H9 (cell line): ENCODE measurements at regions not wholly inside any gene's neighbourhood (a gene's known extent, or its start where the extent isn't known, plus 50 kb on each side); places are given as distances from the start of the nearest gene placed in this dataset.

Experiments used
- DNase-seq: peaks from one replicate; pipeline ENCODE4 v3.0.0-alpha.2; 2017
- H2AFZ ChIP-seq: one replicate; pipeline ENCODE4 v1.6.1; 2013; ENCODE audit warnings: mild to moderate bottlenecking, low read length, control low read depth, moderate library complexity
- H2AK5ac ChIP-seq: 2 replicates; pipeline ENCODE4 v1.6.1; 2013; ENCODE audit warnings: low read length, control low read depth, mixed read lengths; ENCODE audit not compliant: insufficient read length
- H2BK120ac ChIP-seq: one replicate; pipeline ENCODE4 v1.6.1; 2013; ENCODE audit warnings: low read depth, mild to moderate bottlenecking, low read length, control low read depth, inconsistent platforms; ENCODE audit not compliant: poor library complexity, severe bottlenecking
- H2BK12ac ChIP-seq: 2 replicates; pipeline ENCODE4 v1.6.1; 2013; ENCODE audit warnings: low read length, control low read depth, mixed read lengths, low read depth; ENCODE audit not compliant: insufficient read length
- H2BK15ac ChIP-seq: 2 replicates; pipeline ENCODE4 v1.6.1; 2013; ENCODE audit warnings: low read depth, low read length, control low read depth
- H2BK20ac ChIP-seq: one replicate; pipeline ENCODE4 v1.6.1; 2013; ENCODE audit warnings: low read depth, mild to moderate bottlenecking, low read length, control low read depth, inconsistent platforms; ENCODE audit not compliant: poor library complexity, severe bottlenecking
- H2BK5ac ChIP-seq: 2 replicates; pipeline ENCODE4 v1.6.1; 2013; ENCODE audit warnings: low read length, control low read depth, mixed read lengths; ENCODE audit not compliant: insufficient read length
- H3K14ac ChIP-seq: 2 replicates; pipeline ENCODE4 v1.6.1; 2013; ENCODE audit warnings: low read length, control low read depth; ENCODE audit not compliant: insufficient read depth
- H3K18ac ChIP-seq: 2 replicates; pipeline ENCODE4 v1.6.1; 2013; ENCODE audit warnings: low read depth, mild to moderate bottlenecking, mixed read lengths, low read length, control low read depth; ENCODE audit not compliant: insufficient read length
- H3K23ac ChIP-seq: 2 replicates; pipeline ENCODE4 v1.6.1; 2013; ENCODE audit warnings: low read length, control low read depth, mixed read lengths, low read depth; ENCODE audit not compliant: insufficient read length
- H3K23me2 ChIP-seq: 2 replicates; pipeline ENCODE4 v1.6.1; 2013; ENCODE audit warnings: low read depth, mild to moderate bottlenecking, mixed read lengths, low read length, control low read depth; ENCODE audit not compliant: insufficient read length, poor library complexity, severe bottlenecking
- H3K27ac ChIP-seq: 2 replicates; pipeline ENCODE4 v1.5.1; 2013; ENCODE audit warnings: low read length, control low read depth, mixed read lengths, low read depth; ENCODE audit not compliant: insufficient read length
- H3K27me3 ChIP-seq: 2 replicates; pipeline ENCODE4 v1.6.1; 2013; ENCODE audit warnings: low read length, control low read depth, inconsistent platforms; ENCODE audit not compliant: insufficient read depth
- H3K4ac ChIP-seq: 2 replicates; pipeline ENCODE4 v1.6.1; 2013; ENCODE audit warnings: low read depth, mild to moderate bottlenecking, control low read depth, inconsistent platforms, low read length, moderate library complexity
- H3K4me1 ChIP-seq: 2 replicates; pipeline ENCODE4 v1.6.1; 2013; ENCODE audit warnings: low read length, control low read depth, inconsistent platforms; ENCODE audit not compliant: insufficient read depth
- H3K4me2 ChIP-seq: 2 replicates; pipeline ENCODE4 v1.6.1; 2013; ENCODE audit warnings: low read length, control low read depth, mixed read lengths; ENCODE audit not compliant: insufficient read length, insufficient read depth
- H3K56ac ChIP-seq: 2 replicates; pipeline ENCODE4 v1.6.1; 2013; ENCODE audit warnings: low read depth, mild to moderate bottlenecking, mixed read lengths, low read length, control low read depth; ENCODE audit not compliant: insufficient read length
- H3K79me1 ChIP-seq: 2 replicates; pipeline ENCODE4 v1.6.1; 2013; ENCODE audit warnings: low read depth, mild to moderate bottlenecking, moderate library complexity, low read length, control low read depth, inconsistent platforms; ENCODE audit not compliant: insufficient read depth, poor library complexity, severe bottlenecking
- H3K79me2 ChIP-seq: 2 replicates; pipeline ENCODE4 v1.6.1; 2013; ENCODE audit warnings: low read length, control low read depth, inconsistent platforms; ENCODE audit not compliant: insufficient read depth
- H3K9ac ChIP-seq: 2 replicates; pipeline ENCODE4 v1.6.1; 2013; ENCODE audit warnings: low read length, control low read depth, mixed read lengths; ENCODE audit not compliant: insufficient read length; ENCODE audit errors: extremely low read depth
- H3K9me3 ChIP-seq: one replicate; pipeline ENCODE4 v1.6.1; 2013; ENCODE audit warnings: low read depth, low read length, inconsistent platforms; ENCODE audit not compliant: control insufficient read depth
- H3T11ph ChIP-seq: one replicate; pipeline ENCODE4 v1.6.1; 2013; ENCODE audit warnings: mild to moderate bottlenecking, low read length, control low read depth, inconsistent platforms
- H4K20me1 ChIP-seq: one replicate; pipeline ENCODE4 v1.6.1; 2013; ENCODE audit not compliant: control insufficient read depth, insufficient read length, insufficient read depth
- H4K5ac ChIP-seq: 2 replicates; pipeline ENCODE4 v1.6.1; 2013; ENCODE audit warnings: low read depth, mild to moderate bottlenecking, mixed read lengths, low read length, control low read depth; ENCODE audit not compliant: insufficient read length
- H4K8ac ChIP-seq: replicated peaks from 2 replicates; pipeline ENCODE4 v1.6.1; 2013; ENCODE audit warnings: low read length, control low read depth, mixed read lengths, low read depth; ENCODE audit not compliant: insufficient read length
- H4K91ac ChIP-seq: 2 replicates; pipeline ENCODE4 v1.6.1; 2013; ENCODE audit warnings: low read depth, mild to moderate bottlenecking, moderate library complexity, mixed read lengths, low read length, control low read depth; ENCODE audit not compliant: insufficient read length
- H3K27ac Mint-ChIP-seq, 3 experiments: 2 replicates in 2 of 3; 3 replicates in 1 of 3; pipeline ENCODE4 v1.8.0; 2020 to 2021; ENCODE audit warnings: mixed read lengths in 3 of 3, mild to moderate bottlenecking in 1 of 3, moderate library complexity in 1 of 3
- H3K27me3 Mint-ChIP-seq: 2 replicates; pipeline ENCODE4 v1.8.0; 2021; ENCODE audit warnings: low read depth, mild to moderate bottlenecking, moderate library complexity, mixed read lengths
- H3K36me3 Mint-ChIP-seq, 3 experiments: 2 replicates in 2 of 3; 3 replicates in 1 of 3; pipeline ENCODE4 v1.8.0; 2020 to 2021; ENCODE audit warnings: low read depth in 3 of 3, mixed read lengths in 3 of 3; ENCODE audit not compliant: insufficient read depth in 1 of 3
- H3K4me1 Mint-ChIP-seq, 2 experiments: 2 replicates each; pipeline ENCODE4 v1.8.0; 2020; ENCODE audit warnings: mixed read lengths in 2 of 2
- H3K4me3 Mint-ChIP-seq, 2 experiments: 2 replicates in 1 of 2; 3 replicates in 1 of 2; pipeline ENCODE4 v1.8.0; 2020 to 2021; ENCODE audit warnings: mild to moderate bottlenecking in 2 of 2, mixed read lengths in 2 of 2, moderate library complexity in 1 of 2
- H3K9me3 Mint-ChIP-seq, 2 experiments: 2 replicates in 1 of 2; 3 replicates in 1 of 2; pipeline ENCODE4 v1.8.0; 2020; ENCODE audit warnings: mild to moderate bottlenecking in 2 of 2, mixed read lengths in 2 of 2, moderate library complexity in 1 of 2
- CTCF ChIP-seq: fragments of 200-600 bp; sonication (generic); conservative IDR thresholded peaks from 3 replicates; pipeline ENCODE4 v1.8.0; 2021; ENCODE audit warnings: antibody characterized with exemption, mild to moderate bottlenecking
- WGBS: extraction: QIAGEN DNeasy Blood & Tissue Kit; methylation state at CpG from one replicate; pipeline ENCODE4 v1.1.7; 2013; ENCODE audit warnings: missing lambda C conversion rate, low lambda C conversion rate, mixed read lengths; ENCODE audit not compliant: insufficient read length; ENCODE audit errors: extremely low coverage; 5-methylcytosine and 5-hydroxymethylcytosine counted together

GRCh38 chr20:61126369-61127195, 125.5 kb upstream of the CDH4 start:
- H3K4me2 ChIP-seq: no peak overlapping the region
- no peak overlapping the region for H4K91ac ChIP-seq
- H4K20me1 ChIP-seq: no peaks in the 10 kb centered on the region
- Mint-ChIP-seq H3K36me3 (no peaks in the 10 kb centered on the region; a peak in 1 of 7 replicates), H3K9me3 (peaks cover 4 to 5% of the 10 kb centered on the region in 2 experiments; a peak in 4 of 5 replicates), H3K4me3 (no peak overlapping the region), H3K27me3 (peaks cover 54% of the 10 kb centered on the region), H3K27ac (no peak overlapping the region), H3K4me1 (peaks cover 0 to 19% of the 10 kb centered on the region in 2 experiments; a peak in 3 of 4 replicates)
- H2BK20ac ChIP-seq: no peak overlapping the region
- H3K14ac ChIP-seq: no peak overlapping the region
- no peak overlapping the region for H2BK120ac ChIP-seq
- no peaks in the 10 kb centered on the region; the same call in 1 of the 2 replicates for H3K27me3 ChIP-seq
- H2AFZ ChIP-seq: no peak overlapping the region
- H3K9me3 ChIP-seq: no peaks in the 10 kb centered on the region
- DNase-seq: no peak
- no peak for TF ChIP-seq CTCF
- H3K79me2 ChIP-seq: no peaks in the 10 kb centered on the region
- H3K27ac ChIP-seq: no peak overlapping the region
- no peak overlapping the region for H2AK5ac ChIP-seq
- WGBS: no CpG with 5 or more reads among the region's 21 CpGs
- no peaks in the 10 kb centered on the region for H3K23me2 ChIP-seq
- H4K8ac ChIP-seq: no peak overlapping the region
- no peak overlapping the region for H3K4ac ChIP-seq
- no peak overlapping the region for H2BK15ac ChIP-seq
- H3K4me1 ChIP-seq: no peaks in the 10 kb centered on the region
- H3K79me1 ChIP-seq: no peaks in the 10 kb centered on the region
- no peak overlapping the region for H2BK12ac ChIP-seq
- H3K18ac ChIP-seq: no peak overlapping the region
- H2BK5ac ChIP-seq: no peak overlapping the region
- H3K56ac ChIP-seq: no peak overlapping the region
- no peak overlapping the region for H4K5ac ChIP-seq
- H3K23ac ChIP-seq: no peak overlapping the region
- no peak overlapping the region for H3T11ph ChIP-seq
- no peak overlapping the region for H3K9ac ChIP-seq
